Mesenchymal stem cell (in vitro differentiated cells and primary cell): ENCODE measurements at regions not wholly inside any gene's neighbourhood (a gene's known extent, or its start where the extent isn't known, plus 50 kb on each side); places are given as distances from the start of the nearest gene placed in this dataset.

Experiments
- DNase-seq: peaks from one replicate; pipeline ENCODE4 v3.0.0-alpha.2; 2013
- H2AFZ ChIP-seq: one replicate; pipeline ENCODE4 v1.6.1; 2013; ENCODE audit warnings: low read depth, mild to moderate bottlenecking, control low read depth, inconsistent platforms, low read length, moderate library complexity
- H2AK5ac ChIP-seq: 2 replicates; pipeline ENCODE4 v1.6.1; 2013; ENCODE audit warnings: low read length, moderate library complexity, mild to moderate bottlenecking, inconsistent platforms; ENCODE audit not compliant: severe bottlenecking
- H2BK120ac ChIP-seq: one replicate; pipeline ENCODE4 v1.6.1; 2013; ENCODE audit warnings: low read depth, mild to moderate bottlenecking, inconsistent platforms, low read length, moderate library complexity
- H2BK12ac ChIP-seq, 2 experiments: one replicate each; pipeline ENCODE4 v1.6.1; 2013; ENCODE audit warnings: inconsistent platforms in 2 of 2, low read length in 2 of 2, mild to moderate bottlenecking in 2 of 2, moderate library complexity in 2 of 2, control low read depth in 1 of 2
- H2BK15ac ChIP-seq: one replicate; pipeline ENCODE4 v1.6.1; 2013; ENCODE audit warnings: mild to moderate bottlenecking, low read depth, inconsistent platforms; ENCODE audit not compliant: poor library complexity, severe bottlenecking
- H2BK5ac ChIP-seq: 2 replicates; pipeline ENCODE4 v1.6.1; 2013; ENCODE audit warnings: low read depth, mild to moderate bottlenecking, low read length, control low read depth, inconsistent platforms; ENCODE audit not compliant: poor library complexity, severe bottlenecking
- H3K14ac ChIP-seq, 2 experiments: one replicate each; pipeline ENCODE4 v1.6.1; 2013; ENCODE audit warnings: inconsistent platforms in 2 of 2, low read length in 2 of 2, control low read depth in 1 of 2, mild to moderate bottlenecking in 1 of 2, moderate library complexity in 1 of 2
- H3K18ac ChIP-seq, 2 experiments: one replicate each; pipeline ENCODE4 v1.6.1; 2013; ENCODE audit warnings: inconsistent platforms in 2 of 2, low read length in 2 of 2, control low read depth in 1 of 2, low read depth in 1 of 2, mild to moderate bottlenecking in 1 of 2
- H3K23ac ChIP-seq, 2 experiments: one replicate each; pipeline ENCODE4 v1.6.1; 2013; ENCODE audit warnings: inconsistent platforms in 2 of 2, low read length in 2 of 2, mild to moderate bottlenecking in 2 of 2, moderate library complexity in 2 of 2, control low read depth in 1 of 2
- H3K27ac ChIP-seq: 2 replicates; pipeline ENCODE4 v1.5.1; 2013; ENCODE audit warnings: mild to moderate bottlenecking, moderate library complexity, low read length, control low read depth, inconsistent platforms; ENCODE audit not compliant: poor library complexity, severe bottlenecking
- H3K27me3 ChIP-seq, 2 experiments: 2 replicates each; pipeline versions ENCODE4 v1.6.1 to v1.7.0; 2013; ENCODE audit warnings: low read length in 2 of 2, mild to moderate bottlenecking in 2 of 2, moderate library complexity in 2 of 2, control low read depth in 1 of 2, inconsistent platforms in 1 of 2; ENCODE audit not compliant: control insufficient read depth in 1 of 2, insufficient read depth in 1 of 2
- H3K36me3 ChIP-seq, 2 experiments: 2 replicates each; pipeline versions ENCODE4 v1.6.1 to v1.7.0; 2013; ENCODE audit warnings: low read length in 2 of 2, control low read depth in 1 of 2, inconsistent platforms in 1 of 2, low read depth in 1 of 2, mild to moderate bottlenecking in 1 of 2; ENCODE audit not compliant: insufficient read depth in 2 of 2, control insufficient read depth in 1 of 2
- H3K4ac ChIP-seq, 2 experiments: one replicate each; pipeline ENCODE4 v1.6.1; 2013; ENCODE audit warnings: inconsistent platforms in 2 of 2, low read length in 2 of 2, mild to moderate bottlenecking in 2 of 2, moderate library complexity in 2 of 2, control low read depth in 1 of 2, low read depth in 1 of 2
- H3K4me1 ChIP-seq: 2 replicates; pipeline ENCODE4 v1.6.1; 2013; ENCODE audit warnings: low read depth, low read length, control low read depth; ENCODE audit not compliant: control insufficient read depth, insufficient read depth
- H3K4me2 ChIP-seq: 2 replicates; pipeline ENCODE4 v1.6.1; 2013; ENCODE audit warnings: low read length, mild to moderate bottlenecking, inconsistent platforms; ENCODE audit not compliant: poor library complexity, severe bottlenecking
- H3K4me3 ChIP-seq, 2 experiments: 2 replicates each; pipeline versions ENCODE4 v1.5.1 to v1.7.0; 2013; ENCODE audit warnings: low read length in 2 of 2, mild to moderate bottlenecking in 2 of 2, control low read depth in 1 of 2, low read depth in 1 of 2; ENCODE audit not compliant: insufficient read depth in 1 of 2
- H3K79me1 ChIP-seq: replicated peaks from 2 replicates; pipeline ENCODE4 v1.6.1; 2013; ENCODE audit warnings: mild to moderate bottlenecking, control low read depth, low read length, inconsistent platforms; ENCODE audit not compliant: poor library complexity, severe bottlenecking
- H3K9ac ChIP-seq: 2 replicates; pipeline ENCODE4 v1.7.0; 2013; ENCODE audit warnings: mild to moderate bottlenecking, low read length, moderate library complexity
- H3K9me3 ChIP-seq: 2 replicates; pipeline ENCODE4 v1.7.0; 2013; ENCODE audit warnings: mild to moderate bottlenecking, low read length; ENCODE audit not compliant: control insufficient read depth
- H4K8ac ChIP-seq: one replicate; pipeline ENCODE4 v1.6.1; 2013; ENCODE audit warnings: inconsistent platforms, mild to moderate bottlenecking, low read length, moderate library complexity
- H4K91ac ChIP-seq: one replicate; pipeline ENCODE4 v1.6.1; 2013; ENCODE audit warnings: mild to moderate bottlenecking, low read length, inconsistent platforms
- WGBS: methylation state at CpG from one replicate; pipeline ENCODE4 v1.1.7; 2013; ENCODE audit warnings: mixed read lengths; 5-methylcytosine and 5-hydroxymethylcytosine counted together

DNA sequence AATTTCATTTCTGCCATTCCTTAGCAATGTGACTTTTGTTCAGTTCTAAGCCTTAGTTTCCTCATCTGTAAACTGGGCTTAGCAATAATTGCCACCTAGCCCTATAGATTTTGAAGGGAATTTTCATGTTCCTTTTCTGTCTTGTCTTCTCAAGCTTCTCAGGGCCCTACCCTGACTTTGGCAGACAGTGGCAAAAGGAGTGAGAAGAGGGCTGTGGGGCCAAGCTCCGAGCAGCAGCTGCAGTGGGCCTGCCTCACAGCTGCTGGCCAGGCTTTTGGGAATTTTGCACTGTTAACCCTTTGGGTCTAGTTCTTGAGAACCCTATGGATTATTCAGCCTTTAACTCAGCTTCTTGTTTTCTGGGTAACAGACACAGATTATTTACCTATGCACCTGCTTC, 67.6 kb upstream of the IGSF1 start:
- Histone ChIP-seq H2BK120ac (no peak overlapping the region), H3K27ac (no peak overlapping the region), H3K79me1 (no peaks in the 10 kb centered on the region), H2BK5ac (no peak overlapping the region), H2BK15ac (no peak overlapping the region), H4K8ac (no peak overlapping the region), H3K4me2 (no peak overlapping the region), H2BK12ac (no peak overlapping the region), H3K4me1 (no peaks in the 10 kb centered on the region), H2AFZ (no peak overlapping the region), H3K27me3 (peaks cover 0 to 20% of the 10 kb centered on the region in 2 experiments), H3K18ac (no peak overlapping the region), H3K9me3 (no peaks in the 10 kb centered on the region), H2AK5ac (no peak overlapping the region), H3K14ac (no peak overlapping the region), H3K36me3 (no peaks in the 10 kb centered on the region), H3K23ac (no peak overlapping the region), H4K91ac (no peak overlapping the region), H3K4ac (no peak overlapping the region), H3K9ac (no peak overlapping the region), H3K4me3 (no peak overlapping the region)
- 88% methylated on average over 1 of the region's 1 CpG for WGBS
- no peak for DNase-seq

DNA sequence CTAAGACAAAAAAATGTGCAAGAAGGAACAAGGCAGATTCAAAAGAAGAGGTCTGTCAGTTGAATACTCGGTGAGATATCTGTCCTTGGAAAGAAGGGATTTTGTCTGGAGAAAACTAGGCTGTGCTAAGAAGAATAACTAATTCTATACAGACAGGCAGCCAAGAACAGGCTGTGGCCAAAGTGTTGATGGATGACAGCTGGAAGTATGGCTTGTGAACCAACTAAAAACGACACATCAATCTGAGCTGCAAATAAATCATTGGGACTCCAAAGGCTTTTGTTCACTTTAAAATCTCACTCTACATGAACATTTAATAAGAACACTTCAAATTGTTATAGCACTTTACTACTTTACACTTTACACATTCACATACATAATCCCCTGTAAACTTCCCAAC, 70.5 kb upstream of the IGSF1 start:
- 61% methylated on average over 2 of the region's 2 CpGs for whole genome bisulfite sequencing
- no peaks in the 10 kb centered on the region for H3K36me3 ChIP-seq
- no peak overlapping the region for H3K18ac ChIP-seq
- no peak overlapping the region for H3K4me3 ChIP-seq
- H3K4me2 ChIP-seq, result no peak overlapping the region
- H3K9ac ChIP-seq, result no peak overlapping the region
- H2AFZ ChIP-seq, result no peak overlapping the region
- H4K8ac ChIP-seq, result no peak overlapping the region
- DNase-seq, result no peak
- no peak overlapping the region for H2BK12ac ChIP-seq
- no peaks in the 10 kb centered on the region for H3K79me1 ChIP-seq
- H2AK5ac ChIP-seq, result no peak overlapping the region
- no peaks in the 10 kb centered on the region for H3K4me1 ChIP-seq
- H3K27me3 ChIP-seq, result peaks cover 0 to 16% of the 10 kb centered on the region in 2 experiments
- H3K4ac ChIP-seq, result no peak overlapping the region
- no peak overlapping the region for H2BK15ac ChIP-seq
- H3K23ac ChIP-seq, result no peak overlapping the region
- H3K14ac ChIP-seq, result no peak overlapping the region
- no peak overlapping the region for H4K91ac ChIP-seq
- H2BK120ac ChIP-seq, result no peak overlapping the region
- H3K9me3 ChIP-seq, result no peaks in the 10 kb centered on the region
- H3K27ac ChIP-seq, result no peak overlapping the region
- H2BK5ac ChIP-seq, result no peak overlapping the region

DNA sequence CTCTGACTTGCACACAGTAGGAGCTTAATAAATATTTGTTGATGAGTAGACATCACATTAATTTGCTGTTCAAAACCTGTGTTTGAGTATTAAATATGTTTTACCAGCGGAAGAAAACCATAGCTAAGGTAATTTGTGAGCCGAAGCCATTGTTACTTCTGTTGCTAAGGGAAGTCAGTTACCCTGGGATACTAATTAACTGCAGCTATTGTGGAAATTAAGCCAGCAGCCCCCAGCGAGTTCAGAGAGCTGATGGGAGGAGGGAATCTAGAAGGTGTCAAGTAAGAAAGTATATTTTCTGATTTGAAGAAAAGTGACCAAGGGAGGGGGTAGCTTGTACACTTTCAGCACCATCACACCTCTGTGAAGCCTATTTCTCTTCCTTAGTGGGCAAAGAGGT, 76.7 kb upstream of the IGSF1 start:
- H3K18ac ChIP-seq, result no peak overlapping the region
- H3K4ac ChIP-seq, result no peak overlapping the region
- no peaks in the 10 kb centered on the region for H3K4me1 ChIP-seq
- H3K23ac ChIP-seq, result no peak overlapping the region
- peaks cover 0 to 26% of the 10 kb centered on the region in 2 experiments for H3K27me3 ChIP-seq
- DNase-seq, result no peak
- no peak overlapping the region for H3K14ac ChIP-seq
- no peak overlapping the region for H3K4me2 ChIP-seq
- H3K4me3 ChIP-seq, result no peak overlapping the region
- H2BK12ac ChIP-seq, result no peak overlapping the region
- H3K9me3 ChIP-seq, result no peaks in the 10 kb centered on the region
- no peak overlapping the region for H4K8ac ChIP-seq
- 73% methylated on average over 3 of the region's 3 CpGs for WGBS
- H3K36me3 ChIP-seq, result no peaks in the 10 kb centered on the region
- H2BK5ac ChIP-seq, result no peak overlapping the region
- H4K91ac ChIP-seq, result no peak overlapping the region
- H2AFZ ChIP-seq, result no peak overlapping the region
- no peak overlapping the region for H3K27ac ChIP-seq
- no peak overlapping the region for H2BK15ac ChIP-seq
- H3K9ac ChIP-seq, result no peak overlapping the region
- H2AK5ac ChIP-seq, result no peak overlapping the region
- H2BK120ac ChIP-seq, result no peak overlapping the region
- no peaks in the 10 kb centered on the region for H3K79me1 ChIP-seq

DNA sequence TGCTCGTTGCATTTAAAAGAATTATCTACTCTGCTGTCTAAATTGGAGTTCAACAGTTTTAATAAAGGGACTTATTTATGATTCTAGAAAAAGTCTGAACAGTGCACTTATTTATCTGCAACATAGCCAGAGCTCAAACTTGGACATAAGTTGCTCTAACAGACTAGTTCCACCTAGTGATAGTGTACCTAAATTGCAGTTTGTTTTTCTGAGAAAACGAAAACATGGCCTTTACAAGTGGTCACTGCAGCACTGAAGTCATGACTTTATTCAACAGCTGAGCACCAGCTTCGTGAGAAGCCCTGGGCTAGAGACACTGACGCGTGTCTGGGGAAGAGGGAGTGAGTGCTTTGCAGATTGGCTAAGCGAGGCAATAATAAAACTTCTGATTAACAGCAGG, 77.3 kb upstream of the IGSF1 start:
- Histone ChIP-seq H3K4me2 (no peak overlapping the region), H3K79me1 (no peaks in the 10 kb centered on the region)

More for the DNA sequence above, 77.3 kb upstream of the IGSF1 start:
- no peak overlapping the region for H3K4me3 ChIP-seq
- no peak overlapping the region for H3K4ac ChIP-seq
- H2BK12ac ChIP-seq, result no peak overlapping the region
- H4K8ac ChIP-seq, result no peak overlapping the region
- H3K14ac ChIP-seq, result no peak overlapping the region
- no peaks in the 10 kb centered on the region for H3K4me1 ChIP-seq
- H2BK15ac ChIP-seq, result no peak overlapping the region
- no peak overlapping the region for H2AK5ac ChIP-seq
- peaks cover 0 to 26% of the 10 kb centered on the region in 2 experiments for H3K27me3 ChIP-seq
- WGBS, result 45% methylated on average over 5 of the region's 6 CpGs
- H3K27ac ChIP-seq, result no peak overlapping the region
- no peak overlapping the region for H3K23ac ChIP-seq
- no peak overlapping the region for H4K91ac ChIP-seq
- H3K9ac ChIP-seq, result no peak overlapping the region
- H2BK120ac ChIP-seq, result no peak overlapping the region
- no peaks in the 10 kb centered on the region for H3K9me3 ChIP-seq
- peak; percentile 35 for DNase-seq
- no peak overlapping the region for H2BK5ac ChIP-seq
- no peak overlapping the region for H3K18ac ChIP-seq
- no peak overlapping the region for H2AFZ ChIP-seq
- H3K36me3 ChIP-seq, result no peaks in the 10 kb centered on the region
